H1 (cell line): ENCODE measurements at regions not wholly inside any gene's neighbourhood (a gene's known extent, or its start where the extent isn't known, plus 50 kb on each side); places are given as distances from the start of the nearest gene placed in this dataset.

Experiments used
- BACH1 ChIP-seq: IDR thresholded peaks from 2 replicates; pipeline ENCODE4 v1.6.1; 2012; ENCODE audit warnings: low read length, improper control_type of control experiment
- EP300 ChIP-seq, 2 experiments: IDR thresholded peaks; 1 replicate in 1 of 2; 2 replicates in 1 of 2; pipeline ENCODE4 v1.6.1; 2011 to 2012; ENCODE audit warnings: low read depth in 2 of 2, low read length in 2 of 2, mild to moderate bottlenecking in 2 of 2, borderline replicate concordance in 1 of 2, inconsistent platforms in 1 of 2, moderate library complexity in 1 of 2
- GABPA ChIP-seq: IDR thresholded peaks from 2 replicates; pipeline ENCODE4 v1.6.1; 2011; ENCODE audit warnings: mild to moderate bottlenecking, low read length, moderate library complexity, borderline replicate concordance; ENCODE audit not compliant: insufficient read depth
- KDM1A ChIP-seq: fragments of 200-600, 300-600 bp; sonication (generic); IDR thresholded peaks from 2 replicates; pipeline ENCODE4 v1.7.1; 2016; ENCODE audit warnings: mild to moderate bottlenecking, low read length, borderline replicate concordance
- NRF1 ChIP-seq: IDR thresholded peaks from 2 replicates; pipeline ENCODE4 v1.6.1; 2011; ENCODE audit warnings: mild to moderate bottlenecking, low read depth, low read length, improper control_type of control experiment
- RXRA ChIP-seq: IDR thresholded peaks from 2 replicates; pipeline ENCODE4 v1.6.1; 2011; ENCODE audit warnings: low read depth, mild to moderate bottlenecking, low read length, moderate library complexity; ENCODE audit not compliant: insufficient read depth
- TBP ChIP-seq: IDR thresholded peaks from 2 replicates; pipeline ENCODE4 v1.6.1; 2011; ENCODE audit warnings: low read depth, low read length, improper control_type of control experiment
- YY1 ChIP-seq: IDR thresholded peaks from 2 replicates; pipeline ENCODE4 v1.6.1; 2011; ENCODE audit warnings: low read depth, mild to moderate bottlenecking, low read length
- TF ChIP-seq, protein P1 (sequence below): IDR thresholded peaks from 2 replicates; pipeline ENCODE4 v1.6.1; 2012; ENCODE audit warnings: inconsistent platforms
- TF ChIP-seq, protein P2 (sequence below): IDR thresholded peaks from 2 replicates; pipeline ENCODE4 v1.6.1; 2011; ENCODE audit warnings: low read depth, mild to moderate bottlenecking, low read length; ENCODE audit not compliant: insufficient read depth

DNA sequence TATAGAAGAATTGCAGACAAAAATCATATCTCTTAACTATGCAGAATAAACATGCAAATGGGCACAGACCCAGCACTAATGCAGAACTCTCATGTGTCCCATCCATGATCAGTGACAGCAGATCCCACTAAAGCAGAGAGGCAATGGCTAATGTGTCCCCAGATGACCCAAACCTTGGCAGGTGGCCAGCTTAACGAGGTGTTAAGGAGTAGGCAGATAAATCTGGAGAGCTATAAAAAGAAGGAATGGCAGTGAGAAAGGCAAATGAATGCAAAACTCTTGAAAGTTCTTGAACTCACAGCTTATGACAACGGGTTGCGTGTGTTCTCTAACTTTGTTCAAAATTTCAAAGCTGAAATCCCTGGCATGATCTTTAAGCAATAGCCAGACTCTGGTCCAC lies 265.4 kb downstream of the RASEF start (continued):
- TF ChIP-seq, protein P1, sequence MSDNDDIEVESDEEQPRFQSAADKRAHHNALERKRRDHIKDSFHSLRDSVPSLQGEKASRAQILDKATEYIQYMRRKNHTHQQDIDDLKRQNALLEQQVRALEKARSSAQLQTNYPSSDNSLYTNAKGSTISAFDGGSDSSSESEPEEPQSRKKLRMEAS, result no peak
- no peak for TF ChIP-seq NRF1
- TF ChIP-seq, protein P2, sequence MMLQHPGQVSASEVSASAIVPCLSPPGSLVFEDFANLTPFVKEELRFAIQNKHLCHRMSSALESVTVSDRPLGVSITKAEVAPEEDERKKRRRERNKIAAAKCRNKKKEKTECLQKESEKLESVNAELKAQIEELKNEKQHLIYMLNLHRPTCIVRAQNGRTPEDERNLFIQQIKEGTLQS, result no peak
- no peak for TF ChIP-seq TBP
- TF ChIP-seq KDM1A, result no peak
- no peak for TF ChIP-seq BACH1
- no peak for TF ChIP-seq GABPA
- no peak for TF ChIP-seq EP300 (IDR thresholded peaks at IDR 0.05; ENCODE audit: borderline replicate concordance in 1 of 2, low read depth in 2 of 2, low read length in 2 of 2)
- TF ChIP-seq RXRA, result no peak
- TF ChIP-seq YY1, result no peak
